ENCODE measurements at regions not wholly inside any gene's neighbourhood (a gene's known extent, or its start where the extent isn't known, plus 50 kb on each side); places are given as distances from the start of the nearest gene placed in this dataset.

- peak; percentile 87 for ATAC-seq
- peak; percentile 46 for DNase-seq (ENCODE audit: low spot score)
Observed at GRCh38 chrX:69280933-69281332, 115.7 kb upstream of the PJA1 start.

GRCh38 chrX:69279234-69279633 is 114.0 kb upstream of the PJA1 start:
- no peak for ATAC-seq

GRCh38 chrX:69278031-69278687 is 112.9 kb upstream of the PJA1 start:
- DNase-seq (ENCODE audit: low spot score) (no peak), ATAC-seq (no peak)

More at GRCh38 chrX:69279234-69279633, 114.0 kb upstream of the PJA1 start:
- no peak for DNase-seq (ENCODE audit: low spot score)

GRCh38 chrX:69277369-69277990 is 112.2 kb upstream of the PJA1 start:
- ATAC-seq (no peak), DNase-seq (ENCODE audit: low spot score) (no peak)

- ATAC-seq, result no peak
- DNase-seq (ENCODE audit: low spot score), result no peak
Observed at GRCh38 chrX:69268611-69269010, 103.4 kb upstream of the PJA1 start.

GRCh38 chrX:69264158-69264581 is 98.9 kb upstream of the PJA1 start:
- no peak for DNase-seq (ENCODE audit: low spot score)
- no peak for ATAC-seq

GRCh38 chrX:69263251-69263820 is 98.1 kb upstream of the PJA1 start:
- ATAC-seq (no peak), DNase-seq (ENCODE audit: low spot score) (no peak)

GRCh38 chrX:69262036-69262936 is 97.0 kb upstream of the PJA1 start:
- ATAC-seq (no peak), DNase-seq (ENCODE audit: low spot score) (no peak)

GRCh38 chrX:69260169-69260568 is 94.9 kb upstream of the PJA1 start:
- DNase-seq (ENCODE audit: low spot score) (no peak), ATAC-seq (no peak)

- peak; percentile 82 for ATAC-seq
- no peak for DNase-seq (ENCODE audit: low spot score)
Observed at GRCh38 chrX:69258893-69259292, 93.6 kb upstream of the PJA1 start.

GRCh38 chrX:69257499-69258127 is 92.4 kb upstream of the PJA1 start:
- DNase-seq (ENCODE audit: low spot score), result no peak
- ATAC-seq, result no peak

GRCh38 chrX:69256291-69256565 is 91.0 kb upstream of the PJA1 start:
- ATAC-seq (no peak), DNase-seq (ENCODE audit: low spot score) (no peak)

- DNase-seq (ENCODE audit: low spot score), result no peak
- no peak for ATAC-seq
Observed at GRCh38 chrX:69255441-69256290, 90.4 kb upstream of the PJA1 start.

GRCh38 chrX:69253821-69254220 is 88.6 kb upstream of the PJA1 start:
- ATAC-seq, result no peak
- no peak for DNase-seq (ENCODE audit: low spot score)

- no peak for ATAC-seq
- DNase-seq (ENCODE audit: low spot score), result no peak
Observed at GRCh38 chrX:69243276-69243675, 78.0 kb upstream of the PJA1 start.

GRCh38 chrX:69238887-69239231 is 73.6 kb upstream of the PJA1 start:
- DNase-seq (ENCODE audit: low spot score), result no peak
- no peak for ATAC-seq

GRCh38 chrX:69238114-69238886 is 73.0 kb upstream of the PJA1 start:
- no peak for DNase-seq (ENCODE audit: low spot score)
- no peak for ATAC-seq

- DNase-seq (ENCODE audit: low spot score) (no peak), ATAC-seq (no peak)
Observed at GRCh38 chrX:69237236-69237635, 72.0 kb upstream of the PJA1 start.

- DNase-seq (ENCODE audit: low spot score) (no peak), ATAC-seq (no peak)
Observed at GRCh38 chrX:69236641-69237040, 71.4 kb upstream of the PJA1 start.

- no peak for ATAC-seq
- DNase-seq (ENCODE audit: low spot score), result no peak
Observed at GRCh38 chrX:69234624-69235023, 69.4 kb upstream of the PJA1 start.

All from left lobe of liver (tissue), 2 donors.